Lower lobe of right lung (tissue), 2 donors: ENCODE measurements at regions not wholly inside any gene's neighbourhood (a gene's known extent, or its start where the extent isn't known, plus 50 kb on each side); places are given as distances from the start of the nearest gene placed in this dataset.
"Not testable (repeated sequence)": the region's sequence is repeated elsewhere in the genome, so short reads cannot be mapped to it uniquely, and the experiment has no call there.

Experiments used
- ATAC-seq, 2 donors: fragments of 200-7000 bp; cut with Tn5 transposase; one replicate each; pipeline ENCODE4 v1.9.1; 2020 to 2022; ENCODE audit warnings: mild to moderate bottlenecking in 2 of 2, moderate library complexity in 2 of 2
- DNase-seq: peaks from one replicate; pipeline ENCODE4 v3.0.0-alpha.2; 2020
- H3K27ac ChIP-seq: fragments of 200-600 bp; one replicate; pipeline ENCODE4 v1.8.0; 2022
- H3K27me3 ChIP-seq: fragments of 200-600 bp; one replicate; pipeline ENCODE4 v1.8.0; 2022; ENCODE audit warnings: low read depth
- H3K36me3 ChIP-seq: fragments of 200-600 bp; one replicate; pipeline ENCODE4 v1.8.0; 2022; ENCODE audit warnings: mild to moderate bottlenecking
- H3K4me1 ChIP-seq: fragments of 200-600 bp; one replicate; pipeline ENCODE4 v1.8.0; 2022
- H3K4me3 ChIP-seq: fragments of 200-600 bp; one replicate; pipeline ENCODE4 v1.8.0; 2022; ENCODE audit warnings: mild to moderate bottlenecking
- H3K9me3 ChIP-seq: fragments of 200-600 bp; one replicate; pipeline ENCODE4 v1.8.0; 2022
- intact Hi-C: fragments of 100-400 bp; cut with DNase I; formaldehyde crosslinking; loops from one replicate; pipeline ENCODE4 v1.11.0; 2022
- TF ChIP-seq, protein P1 (sequence below): fragments of 200-600 bp; IDR thresholded peaks from one replicate; pipeline ENCODE4 v1.8.0; 2022; ENCODE audit warnings: antibody characterized with exemption, mild to moderate bottlenecking
- donor health status: DM: no; HTN: yes; CAD: no; lungs with severe emphysema.

DNA sequence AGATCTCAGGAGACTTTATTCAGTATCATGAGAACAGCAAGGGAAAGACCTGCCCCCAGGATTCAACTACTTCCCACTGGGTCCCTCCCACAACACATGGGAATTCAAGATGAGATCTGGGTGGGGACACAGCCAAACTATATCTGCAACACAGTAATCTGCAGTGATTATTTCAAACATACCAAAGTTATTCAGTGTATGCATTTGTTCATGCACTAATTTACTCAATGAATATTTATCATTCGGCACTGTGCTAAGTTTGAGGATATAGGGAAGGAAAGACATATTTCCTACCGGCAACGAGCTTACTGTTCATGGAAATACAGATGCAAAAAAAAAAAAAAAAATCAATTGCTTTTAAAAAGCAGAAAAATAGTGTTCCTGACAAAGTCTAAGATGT is 91.6 kb upstream of the IMMP2L start:
- DNase-seq (no peak), ATAC-seq (no peak)
- Histone ChIP-seq H3K27ac (no peak overlapping the region), H3K4me1 (no peaks in the 10 kb centered on the region), H3K4me3 (no peak overlapping the region), H3K36me3 (no peaks in the 10 kb centered on the region), H3K27me3 (no peaks in the 10 kb centered on the region), H3K9me3 (no peaks in the 10 kb centered on the region)
- intact Hi-C loops: no loop called here
- TF ChIP-seq, protein P1, sequence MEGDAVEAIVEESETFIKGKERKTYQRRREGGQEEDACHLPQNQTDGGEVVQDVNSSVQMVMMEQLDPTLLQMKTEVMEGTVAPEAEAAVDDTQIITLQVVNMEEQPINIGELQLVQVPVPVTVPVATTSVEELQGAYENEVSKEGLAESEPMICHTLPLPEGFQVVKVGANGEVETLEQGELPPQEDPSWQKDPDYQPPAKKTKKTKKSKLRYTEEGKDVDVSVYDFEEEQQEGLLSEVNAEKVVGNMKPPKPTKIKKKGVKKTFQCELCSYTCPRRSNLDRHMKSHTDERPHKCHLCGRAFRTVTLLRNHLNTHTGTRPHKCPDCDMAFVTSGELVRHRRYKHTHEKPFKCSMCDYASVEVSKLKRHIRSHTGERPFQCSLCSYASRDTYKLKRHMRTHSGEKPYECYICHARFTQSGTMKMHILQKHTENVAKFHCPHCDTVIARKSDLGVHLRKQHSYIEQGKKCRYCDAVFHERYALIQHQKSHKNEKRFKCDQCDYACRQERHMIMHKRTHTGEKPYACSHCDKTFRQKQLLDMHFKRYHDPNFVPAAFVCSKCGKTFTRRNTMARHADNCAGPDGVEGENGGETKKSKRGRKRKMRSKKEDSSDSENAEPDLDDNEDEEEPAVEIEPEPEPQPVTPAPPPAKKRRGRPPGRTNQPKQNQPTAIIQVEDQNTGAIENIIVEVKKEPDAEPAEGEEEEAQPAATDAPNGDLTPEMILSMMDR: no peak

- Histone ChIP-seq H3K27ac (no peak overlapping the region), H3K9me3 (no peaks in the 10 kb centered on the region), H3K4me1 (no peaks in the 10 kb centered on the region), H3K36me3 (no peaks in the 10 kb centered on the region), H3K4me3 (no peak overlapping the region), H3K27me3 (no peaks in the 10 kb centered on the region)
- intact Hi-C loops: no loop called here
- TF ChIP-seq, protein P1: no peak
- DNase-seq (no peak), ATAC-seq (no peak)
These were observed 88.2 kb upstream of the IMMP2L start for GRCh38 chr7:111650456-111650999.

DNA sequence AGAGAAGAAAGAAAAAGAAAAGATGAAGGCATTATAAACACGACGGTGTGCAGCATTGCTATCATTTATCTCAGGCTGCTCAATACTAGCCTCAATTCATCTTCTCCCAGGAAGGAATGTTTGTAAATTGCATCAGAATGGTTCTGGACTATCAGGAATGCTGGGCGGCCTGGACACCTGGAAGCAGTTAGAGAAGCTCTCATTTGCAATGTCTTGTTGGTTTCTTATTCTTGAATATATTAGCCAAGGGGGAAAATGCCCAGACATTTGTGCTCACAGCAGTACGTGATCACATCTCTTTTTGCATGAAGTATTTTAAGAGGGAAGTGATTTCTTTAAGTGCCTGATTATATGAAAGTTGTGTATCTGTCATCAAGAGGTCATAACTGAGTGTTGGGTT is 85.6 kb upstream of the IMMP2L start:
- H3K4me1 ChIP-seq: no peaks in the 10 kb centered on the region
- H3K27ac ChIP-seq: no peak overlapping the region
- DNase-seq (no peak), ATAC-seq (no peak)
- H3K36me3 ChIP-seq: no peaks in the 10 kb centered on the region
- TF ChIP-seq, protein P1: no peak
- no peak overlapping the region for H3K4me3 ChIP-seq
- H3K9me3 ChIP-seq: no peaks in the 10 kb centered on the region
- intact Hi-C loops: no loop called here
- no peaks in the 10 kb centered on the region for H3K27me3 ChIP-seq

DNA sequence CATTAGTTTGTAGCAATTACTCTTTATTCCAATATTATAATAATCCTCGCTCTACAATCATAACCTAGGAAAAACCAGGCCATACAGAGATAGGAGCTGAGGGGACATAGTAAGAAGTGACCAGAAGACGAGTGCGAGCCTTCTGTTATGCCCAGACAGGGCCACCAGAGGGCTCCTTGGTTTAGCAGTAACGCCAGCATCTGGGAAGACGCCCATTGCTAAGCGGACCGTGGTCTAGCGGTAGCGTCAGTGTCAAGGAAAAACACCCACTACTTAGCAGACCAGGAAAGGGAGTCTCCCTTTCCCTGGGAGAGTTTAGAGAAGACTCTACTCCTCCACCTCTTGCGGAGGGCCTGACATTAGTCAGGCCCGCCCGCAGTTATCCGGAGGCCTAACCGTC is 82.3 kb upstream of the IMMP2L start:
- intact Hi-C loops, H3K27ac ChIP-seq, H3K36me3 ChIP-seq, ATAC-seq, H3K4me3 ChIP-seq, DNase-seq, H3K27me3 ChIP-seq, H3K9me3 ChIP-seq, H3K4me1 ChIP-seq: not testable (repeated sequence)

DNA sequence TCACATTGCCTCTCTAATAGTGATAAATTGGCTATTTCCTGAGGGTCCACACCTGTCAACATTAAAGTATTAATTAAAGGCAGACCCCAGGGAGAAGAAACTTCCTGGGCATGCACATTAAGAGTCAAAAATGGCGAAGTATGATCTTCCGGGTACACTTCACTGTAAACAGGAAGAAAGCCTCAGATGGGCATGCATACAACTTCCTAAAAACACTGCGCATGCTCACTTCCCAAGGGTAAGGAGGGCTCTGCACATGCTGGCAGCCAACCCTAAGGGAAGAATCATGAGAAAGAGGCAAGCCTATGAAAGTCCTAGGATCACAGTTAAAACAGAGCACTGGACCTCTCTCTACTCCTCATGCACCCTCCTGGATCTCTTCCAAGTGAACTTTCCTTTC is 80.1 kb upstream of the IMMP2L start:
- Histone ChIP-seq H3K36me3 (no peaks in the 10 kb centered on the region), H3K4me3 (no peak overlapping the region), H3K4me1 (no peaks in the 10 kb centered on the region), H3K9me3 (no peaks in the 10 kb centered on the region), H3K27ac (no peak overlapping the region), H3K27me3 (no peaks in the 10 kb centered on the region)
- ATAC-seq (no peak), DNase-seq (no peak)
- TF ChIP-seq, protein P1: no peak
- intact Hi-C loops: no loop called here

DNA sequence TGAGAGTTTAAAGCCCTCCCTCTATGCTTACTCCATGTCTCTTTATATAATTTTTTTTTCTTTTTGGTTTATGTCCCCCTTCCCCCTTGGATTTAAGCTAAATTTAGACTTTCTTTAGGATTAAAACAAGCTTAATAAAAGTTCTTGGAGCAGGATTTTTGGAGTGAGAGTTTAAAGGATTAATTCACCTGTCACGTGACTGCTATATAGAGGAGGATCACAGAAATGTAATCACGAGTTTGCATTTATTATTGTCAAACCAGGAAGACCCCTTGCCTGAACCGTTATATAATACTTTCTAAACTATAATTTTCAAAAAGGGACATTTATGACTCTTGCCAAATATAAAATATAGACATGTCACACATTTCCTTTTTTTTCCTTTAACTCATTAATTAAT is 78.1 kb upstream of the IMMP2L start:
- TF ChIP-seq, protein P1: no peak
- Histone ChIP-seq H3K4me3 (no peak overlapping the region), H3K27me3 (no peaks in the 10 kb centered on the region), H3K36me3 (no peaks in the 10 kb centered on the region), H3K9me3 (no peaks in the 10 kb centered on the region), H3K27ac (no peak overlapping the region), H3K4me1 (no peaks in the 10 kb centered on the region)
- intact Hi-C loops: no loop called here
- ATAC-seq: no peak
- no peak for DNase-seq
